ENCODE measurements at regions not wholly inside any gene's neighbourhood (a gene's known extent, or its start where the extent isn't known, plus 50 kb on each side); places are given as distances from the start of the nearest gene placed in this dataset.
A peak's percentile ranks its signal among the peaks of the same experiment; 100 is the strongest.

GRCh38 chr2:234339011-234339410, 157.9 kb downstream of the ARL4C start:
- DNase-seq (ENCODE audit: low read depth, low spot score) = no peak

- DNase-seq (ENCODE audit: low read depth, low spot score) = no peak
Observed at GRCh38 chr2:234335661-234336228, 161.1 kb downstream of the ARL4C start.

DNA sequence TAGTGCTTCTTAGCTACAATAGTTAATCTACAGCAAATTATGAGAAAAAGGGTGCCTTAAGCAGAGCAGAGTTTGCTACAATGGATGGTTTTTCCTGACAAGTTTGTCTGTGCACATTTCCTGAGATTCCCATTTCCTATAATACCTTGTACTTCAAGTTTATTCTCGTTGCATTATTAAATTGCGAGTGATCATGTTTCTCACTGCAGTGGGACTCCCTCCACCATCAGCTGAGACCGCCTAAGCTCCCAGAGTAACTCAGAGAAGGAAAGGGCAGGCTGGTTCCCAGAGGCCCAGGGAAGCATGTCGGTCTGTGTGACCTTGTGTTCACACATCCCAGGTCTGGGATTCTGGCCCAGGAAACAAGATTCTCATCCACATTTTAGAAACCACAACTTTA, 162.1 kb downstream of the ARL4C start:
- DNase-seq (ENCODE audit: low read depth, low spot score) = no peak

- no peak for DNase-seq (ENCODE audit: low read depth, low spot score)
Observed at GRCh38 chr2:234334151-234334550, 162.7 kb downstream of the ARL4C start.

- DNase-seq (ENCODE audit: low read depth, low spot score) = no peak
Observed at GRCh38 chr2:234333168-234334130, 163.4 kb downstream of the ARL4C start.

DNA sequence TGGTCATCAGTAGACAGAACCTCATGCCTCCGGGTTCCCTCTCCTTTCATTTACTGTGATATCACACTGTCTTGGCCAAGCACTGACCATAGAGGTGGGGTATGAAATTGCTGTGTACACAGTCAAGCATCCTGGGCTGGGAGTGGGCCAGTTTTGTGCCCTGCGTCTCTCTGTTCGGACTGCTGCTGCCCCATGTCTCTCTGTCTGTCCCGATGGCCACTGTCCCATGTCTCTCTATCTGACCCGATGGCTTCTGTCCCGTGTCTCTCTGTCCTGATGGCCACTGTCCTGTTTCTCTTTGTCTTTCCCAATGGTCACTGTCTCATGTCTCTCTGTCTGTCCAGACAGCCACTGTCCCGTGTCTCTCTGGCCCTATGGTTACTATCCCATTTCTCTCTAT, 164.9 kb downstream of the ARL4C start:
- no peak for DNase-seq (ENCODE audit: low read depth, low spot score)

DNA sequence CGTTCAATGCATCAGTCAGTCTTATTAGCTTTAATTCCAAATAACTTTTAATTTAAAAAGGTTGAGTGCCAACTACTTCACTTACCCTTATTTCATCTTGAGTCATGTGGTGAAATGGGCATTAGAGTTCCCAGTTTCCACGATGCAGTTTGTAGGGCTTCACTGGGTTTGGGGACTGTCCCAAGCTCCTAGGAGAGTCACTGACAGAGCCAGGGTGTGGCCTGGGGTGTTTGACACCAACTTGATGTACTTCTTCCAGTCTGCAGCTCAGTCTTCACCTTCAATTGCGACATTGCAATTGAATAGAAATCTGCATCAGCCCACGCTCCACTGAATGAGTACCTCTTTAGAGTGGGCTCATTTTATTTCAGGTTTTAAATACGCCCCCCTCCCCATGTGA, 165.3 kb downstream of the ARL4C start:
- no peak for DNase-seq (ENCODE audit: low read depth, low spot score)

DNA sequence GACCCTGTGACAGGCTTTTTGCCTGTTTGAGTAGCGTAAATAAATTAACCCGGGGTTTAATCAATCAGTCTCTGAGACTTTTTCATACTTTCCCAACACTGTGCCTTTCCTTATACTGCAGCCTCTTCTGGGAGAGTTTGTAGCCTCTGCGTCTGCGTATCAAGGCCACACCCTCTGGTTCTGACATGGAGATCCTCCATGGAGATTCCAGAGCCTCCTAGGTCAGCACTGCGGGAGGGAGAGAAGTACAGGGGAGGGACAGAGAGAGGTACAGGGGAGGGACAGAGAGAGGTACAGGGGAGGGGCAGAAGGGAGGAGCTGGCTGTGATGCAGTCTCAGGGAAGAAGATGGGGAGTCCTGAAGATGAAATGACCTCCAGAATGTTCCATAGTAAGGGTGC, 166.0 kb downstream of the ARL4C start:
- DNase-seq (ENCODE audit: low read depth, low spot score) = no peak

DNA sequence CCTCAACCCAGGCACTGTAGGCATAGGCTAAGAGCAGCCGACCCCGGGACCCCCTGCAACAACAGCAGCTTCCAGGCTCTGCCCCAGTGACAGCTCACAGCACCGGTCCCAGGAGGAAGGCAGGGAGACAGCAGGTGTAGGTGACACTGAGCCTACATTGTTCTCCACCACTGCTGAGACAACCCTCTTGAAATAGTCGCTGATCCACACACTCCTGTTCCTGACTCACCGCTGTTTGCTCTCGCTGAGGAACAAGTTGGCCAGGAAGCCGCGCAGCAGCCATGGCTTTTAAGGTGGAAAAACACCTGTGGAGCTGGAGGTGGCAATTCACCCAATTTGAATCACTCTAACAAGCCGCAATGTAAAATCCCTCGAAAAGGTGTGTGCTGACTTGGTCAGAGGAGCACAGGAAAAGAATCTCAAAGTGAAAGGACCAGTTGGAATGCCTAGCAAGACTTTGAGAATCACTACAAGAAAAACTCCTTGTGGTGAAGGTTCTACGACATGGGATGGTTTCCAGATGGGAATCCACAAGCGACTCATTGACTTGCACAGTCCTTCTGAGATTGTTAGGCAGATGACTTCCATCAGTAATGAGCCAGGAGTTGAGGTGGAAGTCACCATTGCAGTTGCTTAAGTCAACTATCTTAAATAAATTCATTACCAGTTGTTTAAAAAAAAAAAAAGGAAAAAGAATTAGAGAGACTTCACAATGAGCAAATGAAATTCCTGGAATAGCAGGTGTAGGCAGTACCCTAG, 167.5 kb downstream of the ARL4C start:
- no peak for DNase-seq (ENCODE audit: low read depth, low spot score)

DNA sequence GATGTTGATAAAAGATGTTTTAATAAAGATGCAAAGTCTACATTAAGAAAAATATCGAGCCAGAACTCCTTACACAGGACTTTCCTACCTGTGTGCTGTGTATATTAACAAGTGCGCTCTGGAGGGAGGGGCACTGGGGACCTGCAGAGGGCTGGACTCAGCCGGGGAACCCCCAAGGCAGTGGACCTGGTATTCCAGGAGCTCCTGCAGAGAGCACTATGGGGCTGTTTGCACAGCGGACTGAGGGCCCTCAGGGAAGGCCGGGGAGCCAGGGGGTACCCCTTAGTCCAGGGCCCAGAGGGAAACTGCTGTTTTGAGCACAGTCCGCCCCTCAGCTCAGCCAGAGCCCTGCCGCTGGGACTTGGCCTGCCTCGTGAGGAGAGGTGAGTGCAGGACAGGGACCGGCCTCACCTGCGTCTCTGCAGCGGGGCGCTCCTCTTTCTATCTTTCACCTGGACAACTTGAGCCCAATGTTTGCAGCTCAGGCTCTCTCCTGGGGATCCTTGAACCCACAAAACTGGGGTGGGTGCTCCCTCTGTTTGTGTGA, 168.4 kb downstream of the ARL4C start:
- DNase-seq (ENCODE audit: low read depth, low spot score) = no peak

- no peak for DNase-seq (ENCODE audit: low read depth, low spot score)
Observed at GRCh38 chr2:234326694-234327093, 170.2 kb downstream of the ARL4C start.

DNA sequence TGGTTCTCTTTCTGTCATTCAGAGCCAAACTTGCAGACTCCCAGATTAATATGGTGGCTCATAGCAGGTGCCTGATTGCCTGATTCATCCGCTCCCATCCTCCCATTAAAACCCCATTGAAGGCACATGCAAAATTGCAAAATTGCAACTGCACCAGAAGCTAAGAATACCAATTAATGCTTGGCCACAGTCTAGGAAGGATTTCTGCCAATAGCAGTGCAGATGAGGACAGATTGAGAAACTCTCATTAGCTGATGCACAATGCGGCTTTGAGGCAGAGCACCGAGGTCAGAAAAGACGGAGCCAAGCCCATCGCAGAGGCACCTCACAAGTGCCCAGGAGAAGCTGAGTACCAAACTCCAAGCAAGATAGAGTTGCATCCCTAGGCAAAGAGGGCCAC, 172.8 kb downstream of the ARL4C start:
- DNase-seq (ENCODE audit: low read depth, low spot score) = no peak

- DNase-seq (ENCODE audit: low read depth, low spot score) = no peak
Observed at GRCh38 chr2:234322766-234323465, 174.0 kb downstream of the ARL4C start.

DNA sequence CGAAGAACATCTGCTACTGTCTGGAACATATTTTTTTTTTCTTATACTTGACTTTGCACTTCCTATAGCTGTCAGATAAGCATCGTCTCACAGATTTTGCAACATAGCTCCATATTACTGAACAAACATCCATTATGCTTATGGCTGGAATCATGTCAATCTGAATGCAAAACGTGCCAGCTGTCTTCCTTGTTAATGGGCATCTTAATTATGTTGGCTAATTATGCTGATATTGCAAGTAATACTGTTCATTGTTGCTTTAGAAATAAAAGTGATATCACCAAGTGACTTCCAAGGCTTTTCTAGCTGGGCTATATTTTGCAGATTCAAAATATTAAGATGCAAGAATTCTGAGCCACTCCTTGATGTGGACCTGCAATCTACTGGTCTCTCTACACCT, 176.8 kb downstream of the ARL4C start:
- no peak for DNase-seq (ENCODE audit: low read depth, low spot score)

- no peak for DNase-seq (ENCODE audit: low read depth, low spot score)
Observed at GRCh38 chr2:234318361-234318760, 178.5 kb downstream of the ARL4C start.

DNA sequence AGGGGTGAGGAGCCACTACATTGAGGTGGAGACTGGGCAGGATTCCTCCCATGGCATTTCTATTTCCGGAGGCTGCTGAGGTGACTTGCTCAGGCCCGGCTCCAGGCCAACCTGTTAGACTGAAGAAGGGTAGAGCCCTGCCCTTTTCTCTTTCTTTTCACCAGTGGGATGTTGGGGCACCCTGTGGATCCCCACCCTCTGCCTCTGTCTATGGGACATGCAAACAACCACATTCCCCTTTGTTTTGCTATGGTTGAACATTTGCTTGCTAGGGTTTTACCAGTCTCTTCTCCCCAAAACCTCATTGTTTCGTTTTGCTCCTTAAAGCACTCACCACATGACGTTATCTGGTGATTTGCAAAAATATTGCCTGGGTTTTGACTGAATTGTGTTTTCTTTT, 183.3 kb downstream of the ARL4C start:
- DNase-seq (ENCODE audit: low read depth, low spot score) = no peak

- no peak for DNase-seq (ENCODE audit: low read depth, low spot score)
Observed at GRCh38 chr2:234310166-234310565, 186.7 kb downstream of the ARL4C start.

- DNase-seq (ENCODE audit: low read depth, low spot score) = no peak
Observed at GRCh38 chr2:234309431-234309830, 187.4 kb downstream of the ARL4C start.

- peak; percentile 31 for DNase-seq (ENCODE audit: low read depth, low spot score)
Observed at GRCh38 chr2:234308813-234309195, 188.1 kb downstream of the ARL4C start.

DNA sequence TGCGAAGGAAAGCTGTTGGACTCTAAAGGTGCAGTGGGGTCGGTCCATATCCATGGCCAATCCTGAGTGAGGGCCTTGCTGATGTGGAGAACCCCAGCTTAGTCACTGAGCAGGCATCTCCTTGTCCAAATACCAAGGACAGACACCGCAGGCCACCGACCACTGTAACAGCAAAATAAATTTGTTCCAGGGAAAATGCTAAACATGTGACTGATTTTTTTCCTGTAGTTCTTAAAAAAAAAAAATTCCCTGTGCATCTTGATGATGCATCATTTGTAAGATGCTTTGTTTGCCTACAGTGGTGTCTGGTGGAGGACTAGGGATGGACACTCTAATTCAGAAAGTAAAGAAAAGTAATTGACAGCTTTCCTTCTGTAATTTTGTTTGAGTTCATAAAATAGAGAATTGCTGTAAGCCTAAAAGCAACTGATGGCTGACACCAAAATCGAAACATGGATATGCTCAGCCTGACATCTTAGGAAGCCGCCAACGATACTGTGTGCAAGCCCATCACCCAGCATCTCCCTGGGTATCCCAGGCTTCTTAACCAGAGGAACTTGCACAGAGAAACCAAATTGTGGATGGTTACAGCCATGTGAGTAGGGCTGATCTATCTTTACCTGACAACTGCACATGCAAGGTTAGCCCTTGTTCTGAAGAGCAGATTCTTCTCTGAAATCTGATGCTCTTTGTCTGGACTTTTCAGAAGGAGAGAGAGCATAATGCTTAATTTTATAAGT, 188.6 kb downstream of the ARL4C start:
- no peak for DNase-seq (ENCODE audit: low read depth, low spot score)
